ENCODE measurements at regions not wholly inside any gene's neighbourhood (a gene's known extent, or its start where the extent isn't known, plus 50 kb on each side); places are given as distances from the start of the nearest gene placed in this dataset.
A peak's percentile ranks its signal among the peaks of the same experiment; 100 is the strongest.

DNA sequence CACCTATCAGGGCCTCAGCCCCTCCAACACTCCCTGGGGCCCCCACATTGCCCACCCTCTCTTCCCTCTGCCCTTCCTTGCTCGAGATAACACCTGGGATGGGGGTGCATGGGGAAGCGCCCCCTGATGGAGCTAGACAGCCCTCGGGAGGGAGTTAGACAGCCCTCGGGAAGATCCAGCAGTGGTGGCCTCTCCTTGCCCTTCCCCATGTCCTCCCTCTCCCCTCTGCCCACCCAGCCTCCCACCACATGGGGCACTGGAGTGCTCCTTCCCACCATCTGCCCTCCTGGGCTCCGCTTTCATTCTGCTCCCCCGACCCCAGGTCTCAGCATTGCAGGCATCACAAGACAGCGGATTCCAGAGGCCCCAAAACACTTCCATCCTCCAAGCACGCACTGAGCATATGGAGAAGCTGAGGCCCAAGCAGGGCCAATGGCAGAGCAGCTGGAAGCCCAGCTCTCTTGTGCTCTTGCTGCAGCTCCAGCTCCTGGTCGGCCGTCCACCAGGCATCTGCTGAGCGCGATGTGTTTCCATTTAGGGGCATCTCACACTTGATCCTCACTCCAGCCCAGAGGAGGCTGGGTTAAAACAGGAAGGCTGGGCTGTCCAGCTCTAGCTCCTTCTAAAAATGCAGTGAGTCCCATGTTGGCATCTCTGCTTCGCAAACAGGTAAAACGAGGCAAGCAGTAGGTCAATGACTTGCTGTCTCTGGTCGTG, 65.6 kb downstream of the IGLL1 start:
- BruUV-seq (replicated peaks): no TSS peak
- Histone ChIP-seq H3K9ac (ENCODE audit: insufficient read depth in 1 of 2, low read depth in 2 of 2, low read length in 2 of 2) (no peak overlapping the region), H3K4me2 (ENCODE audit: insufficient read depth, low read length) (no peak overlapping the region), H3K36me3 (ENCODE audit: control insufficient read depth, insufficient read depth, low read length) (no peaks in the 10 kb centered on the region), H3K4me1 (replicated peaks in 1 of 2; ENCODE audit: control insufficient read depth in 2 of 2, insufficient read depth in 2 of 2, low read length in 2 of 2) (peaks cover 0 to 6% of the 10 kb centered on the region in 2 experiments; a peak in 3 of 5 replicates), H3K27ac (ENCODE audit: extremely low read depth, low read depth, low read length) (no peak overlapping the region), H4K20me1 (replicated peaks; ENCODE audit: control insufficient read depth, insufficient read depth, low read length) (no peaks in the 10 kb centered on the region), H3K27me3 (ENCODE audit: control insufficient read depth in 2 of 2, insufficient read depth in 2 of 2, low read length in 2 of 2) (no peaks in the 10 kb centered on the region), H3K79me2 (ENCODE audit: control insufficient read depth, insufficient read depth, low read length) (no peaks in the 10 kb centered on the region), H2AFZ (ENCODE audit: low read depth, low read length) (peak overlapping the region; percentile 55; the same call in 1 of the 2 replicates), H3K4me3 (no peak overlapping the region), H3K9me1 (ENCODE audit: control insufficient read depth, insufficient read depth, low read length) (no peaks in the 10 kb centered on the region), H3K9me3 (replicated peaks; ENCODE audit: control insufficient read depth, insufficient read depth, low read depth, low read length) (no peaks in the 10 kb centered on the region)
- FAIRE-seq (no peak), ATAC-seq (peak; percentile 37; the same call in 2 of the 3 replicates), DNase-seq (ENCODE audit: extremely low read depth in 1 of 4, low spot score in 3 of 4) (peak in 2 of 4 experiments; percentile 11 to 13)
- 45% methylated on average over 7 of the region's 15 CpGs for WGBS (ENCODE audit: insufficient coverage, low coverage, missing lambda C conversion rate)
- TF ChIP-seq, protein P1, sequence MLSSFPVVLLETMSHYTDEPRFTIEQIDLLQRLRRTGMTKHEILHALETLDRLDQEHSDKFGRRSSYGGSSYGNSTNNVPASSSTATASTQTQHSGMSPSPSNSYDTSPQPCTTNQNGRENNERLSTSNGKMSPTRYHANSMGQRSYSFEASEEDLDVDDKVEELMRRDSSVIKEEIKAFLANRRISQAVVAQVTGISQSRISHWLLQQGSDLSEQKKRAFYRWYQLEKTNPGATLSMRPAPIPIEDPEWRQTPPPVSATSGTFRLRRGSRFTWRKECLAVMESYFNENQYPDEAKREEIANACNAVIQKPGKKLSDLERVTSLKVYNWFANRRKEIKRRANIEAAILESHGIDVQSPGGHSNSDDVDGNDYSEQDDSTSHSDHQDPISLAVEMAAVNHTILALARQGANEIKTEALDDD (IDR thresholded peaks at IDR 0.05): no peak
- TF ChIP-seq HDAC6 (IDR thresholded peaks at IDR 0.05; ENCODE audit: low read depth, low read length) (no peak), ARID1B (IDR thresholded peaks at IDR 0.05) (no peak), CBFA2T2 (conservative IDR thresholded peaks at IDR 0.05) (no peak), DIDO1 (tag; IDR thresholded peaks at IDR 0.05; ENCODE audit: low read depth) (no peak), CHD1 (IDR thresholded peaks at IDR 0.05; ENCODE audit: low read length) (no peak)
- TF ChIP-seq, protein P2, sequence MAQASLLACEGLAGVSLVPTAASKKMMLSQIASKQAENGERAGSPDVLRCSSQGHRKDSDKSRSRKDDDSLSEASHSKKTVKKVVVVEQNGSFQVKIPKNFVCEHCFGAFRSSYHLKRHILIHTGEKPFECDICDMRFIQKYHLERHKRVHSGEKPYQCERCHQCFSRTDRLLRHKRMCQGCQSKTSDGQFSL (CRISPR knock-in tag; IDR thresholded peaks at IDR 0.05): peak; percentile 84
- TF ChIP-seq, protein P2 (tag; IDR thresholded peaks at IDR 0.05): no peak
- TF ChIP-seq, protein P3, sequence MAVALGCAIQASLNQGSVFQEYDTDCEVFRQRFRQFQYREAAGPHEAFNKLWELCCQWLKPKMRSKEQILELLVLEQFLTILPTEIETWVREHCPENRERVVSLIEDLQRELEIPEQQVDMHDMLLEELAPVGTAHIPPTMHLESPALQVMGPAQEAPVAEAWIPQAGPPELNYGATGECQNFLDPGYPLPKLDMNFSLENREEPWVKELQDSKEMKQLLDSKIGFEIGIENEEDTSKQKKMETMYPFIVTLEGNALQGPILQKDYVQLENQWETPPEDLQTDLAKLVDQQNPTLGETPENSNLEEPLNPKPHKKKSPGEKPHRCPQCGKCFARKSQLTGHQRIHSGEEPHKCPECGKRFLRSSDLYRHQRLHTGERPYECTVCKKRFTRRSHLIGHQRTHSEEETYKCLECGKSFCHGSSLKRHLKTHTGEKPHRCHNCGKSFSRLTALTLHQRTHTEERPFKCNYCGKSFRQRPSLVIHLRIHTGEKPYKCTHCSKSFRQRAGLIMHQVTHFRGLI (CRISPR knock-in tag; IDR thresholded peaks at IDR 0.05): no peak
- CTCF ChIA-PET (ENCODE audit: low intra/inter-chr PET ratio): no interaction called here
- POLR2A ChIA-PET: no interaction called here
- in situ Hi-C loops (cut with MboI): no loop called here
- intact Hi-C loops (cut with micrococcal nuclease): no loop called here

Data from K562 (cell line).